M059J (cell line): ENCODE measurements at regions not wholly inside any gene's neighbourhood (a gene's known extent, or its start where the extent isn't known, plus 50 kb on each side); places are given as distances from the start of the nearest gene placed in this dataset.

Source experiments
- DNase-seq: peaks from one replicate; pipeline ENCODE4 v3.0.0-alpha.2; 2012; ENCODE audit warnings: low read depth

DNA sequence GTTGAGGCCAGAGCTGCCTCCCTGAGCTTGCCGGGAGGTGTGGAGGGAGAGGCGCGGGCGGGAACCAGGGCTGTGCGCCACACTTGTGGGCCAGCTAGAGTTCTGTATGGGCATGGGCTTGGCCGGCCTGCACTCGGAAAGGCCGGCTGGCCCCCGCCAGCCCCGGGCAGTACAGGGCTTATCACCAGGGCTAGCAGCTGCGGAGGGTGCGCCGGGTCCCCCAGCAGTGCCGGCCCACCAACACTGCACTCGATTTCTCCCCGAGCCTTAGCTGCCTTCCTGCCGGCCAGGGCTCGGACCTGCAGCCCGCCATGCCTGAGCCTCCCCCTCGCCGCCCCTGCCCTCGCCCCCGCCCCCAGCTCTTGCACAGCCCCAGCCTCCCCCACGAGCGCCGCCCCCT, 472.7 kb downstream of the TFAP2A start:
- no peak for DNase-seq

GRCh38 chr6:9938801-9939200, 476.1 kb downstream of the TFAP2A start:
- DNase-seq = peak; percentile 26

GRCh38 chr6:9937031-9937763, 477.7 kb downstream of the TFAP2A start:
- peak; percentile 9 for DNase-seq

GRCh38 chr6:9936551-9936950, 478.3 kb downstream of the TFAP2A start:
- no peak for DNase-seq

DNA sequence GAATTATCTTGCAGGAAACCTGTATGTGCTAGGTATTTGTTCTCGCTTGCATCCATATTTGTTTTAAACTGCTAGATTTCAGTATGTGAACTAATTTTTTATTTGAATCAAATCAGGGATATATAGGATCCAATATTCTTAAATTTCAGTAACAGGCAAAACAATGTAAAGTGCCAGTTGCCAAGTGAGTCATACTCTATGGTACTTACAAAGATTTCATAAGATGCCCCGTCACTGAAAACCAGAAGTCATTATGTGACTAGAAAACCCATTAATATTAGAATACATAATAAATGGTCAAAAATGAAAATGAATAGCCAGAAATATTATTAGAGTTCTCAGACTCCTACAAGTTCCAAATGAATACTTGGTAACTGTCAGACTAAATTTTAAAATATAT, 481.2 kb downstream of the TFAP2A start:
- DNase-seq = peak; percentile 53

DNA sequence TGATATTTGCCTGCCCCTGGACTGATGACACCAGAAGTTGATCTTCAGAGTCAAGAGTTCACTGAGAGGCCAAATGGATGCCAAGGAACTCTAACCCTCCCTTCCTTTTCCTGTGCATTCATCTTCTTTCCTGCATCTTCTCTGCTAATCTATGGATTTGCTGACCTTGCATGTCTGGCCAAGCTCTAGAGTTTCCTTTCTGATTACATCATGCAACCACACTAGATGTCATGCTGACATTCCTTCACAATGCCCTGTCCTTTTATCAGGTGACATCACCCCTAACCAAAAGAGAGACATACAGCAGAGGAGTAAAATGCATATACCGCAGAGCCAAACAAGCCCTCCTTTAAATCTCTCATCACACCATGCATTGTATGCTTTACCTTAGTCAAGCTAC, 487.6 kb downstream of the TFAP2A start:
- peak; percentile 55 for DNase-seq

GRCh38 chr6:9924971-9925370, 489.9 kb downstream of the TFAP2A start:
- no peak for DNase-seq

GRCh38 chr6:9921366-9921765, 493.5 kb downstream of the TFAP2A start:
- peak; percentile 70 for DNase-seq

GRCh38 chr6:9914951-9915350, 499.9 kb downstream of the TFAP2A start:
- DNase-seq = no peak

GRCh38 chr6:9901376-9901775, 513.5 kb downstream of the TFAP2A start:
- DNase-seq = no peak

- DNase-seq = peak; percentile 17
These were observed 518.1 kb downstream of the TFAP2A start for GRCh38 chr6:9896806-9897205.

DNA sequence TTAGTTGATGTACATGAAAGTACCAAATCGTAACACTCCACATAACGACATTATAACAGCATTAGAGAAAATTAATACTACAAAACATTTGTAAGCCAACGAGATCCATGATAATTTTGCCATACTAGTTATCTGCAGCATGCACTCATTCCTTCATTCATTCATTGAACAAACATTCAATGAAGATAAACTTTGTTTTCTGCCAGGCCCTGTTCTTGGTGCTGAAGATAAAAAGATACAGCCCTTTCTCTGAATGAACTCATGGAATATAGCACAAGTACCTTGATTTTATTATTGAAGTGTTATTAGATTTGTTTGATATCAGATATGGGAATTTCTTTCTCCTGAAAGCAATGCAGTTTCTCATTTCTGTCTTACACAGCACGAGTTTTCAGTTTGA, 524.0 kb downstream of the TFAP2A start:
- no peak for DNase-seq

DNA sequence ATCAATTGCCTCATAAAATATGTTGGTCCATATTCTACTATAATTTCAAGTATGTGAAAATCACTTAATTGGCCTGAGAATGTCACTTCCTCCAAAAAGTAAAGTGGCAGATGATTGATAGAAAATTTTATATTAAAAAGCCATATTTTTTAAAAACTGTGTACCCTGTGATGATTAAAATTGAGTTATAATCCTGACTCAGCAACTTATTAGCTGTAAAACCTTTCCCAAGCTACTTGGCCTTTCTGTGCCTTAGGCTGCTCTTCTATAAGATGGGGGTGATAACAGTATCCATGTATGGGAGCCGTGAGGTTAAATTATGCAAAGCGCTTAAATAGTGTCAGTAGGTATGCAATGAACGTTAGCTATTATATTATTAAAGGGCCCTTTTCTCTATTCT, 524.4 kb downstream of the TFAP2A start:
- no peak for DNase-seq

GRCh38 chr6:9878535-9878934, 536.3 kb downstream of the TFAP2A start:
- DNase-seq = no peak

DNA sequence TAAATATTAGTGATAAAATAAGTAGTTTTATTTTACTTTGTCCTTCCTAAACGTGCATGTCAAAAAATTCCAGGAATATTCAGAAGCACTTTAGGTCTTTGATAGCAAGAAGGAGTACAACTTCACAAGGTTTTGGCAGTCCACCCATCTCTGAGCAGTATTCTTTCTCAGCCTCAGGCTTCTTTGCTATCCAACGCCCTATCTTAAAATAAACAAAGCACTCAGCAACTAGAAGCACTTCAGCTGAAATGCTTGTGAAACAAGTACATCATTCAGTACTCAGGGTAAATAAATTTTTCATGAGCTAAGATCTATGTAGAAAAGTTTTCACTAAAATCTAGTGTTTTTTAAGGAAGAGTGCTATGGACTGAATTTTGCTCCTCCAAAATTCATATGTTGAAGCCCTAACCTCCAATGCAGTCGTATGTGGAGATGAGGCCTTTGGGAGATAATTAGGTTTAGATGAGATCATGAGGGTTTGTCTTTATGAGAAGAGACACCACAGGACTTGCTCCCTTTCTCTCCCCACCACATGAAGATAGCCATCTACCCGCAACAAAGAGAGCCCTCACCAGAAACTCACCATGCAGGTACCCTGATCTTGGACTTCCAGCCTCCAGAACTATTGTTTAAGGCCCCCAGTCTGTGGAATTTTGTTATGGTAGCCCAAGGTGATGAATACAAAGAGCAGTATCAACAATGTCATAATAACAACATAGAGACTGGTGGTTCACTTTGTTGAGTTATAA, 539.1 kb downstream of the TFAP2A start:
- peak; percentile 61 for DNase-seq

DNA sequence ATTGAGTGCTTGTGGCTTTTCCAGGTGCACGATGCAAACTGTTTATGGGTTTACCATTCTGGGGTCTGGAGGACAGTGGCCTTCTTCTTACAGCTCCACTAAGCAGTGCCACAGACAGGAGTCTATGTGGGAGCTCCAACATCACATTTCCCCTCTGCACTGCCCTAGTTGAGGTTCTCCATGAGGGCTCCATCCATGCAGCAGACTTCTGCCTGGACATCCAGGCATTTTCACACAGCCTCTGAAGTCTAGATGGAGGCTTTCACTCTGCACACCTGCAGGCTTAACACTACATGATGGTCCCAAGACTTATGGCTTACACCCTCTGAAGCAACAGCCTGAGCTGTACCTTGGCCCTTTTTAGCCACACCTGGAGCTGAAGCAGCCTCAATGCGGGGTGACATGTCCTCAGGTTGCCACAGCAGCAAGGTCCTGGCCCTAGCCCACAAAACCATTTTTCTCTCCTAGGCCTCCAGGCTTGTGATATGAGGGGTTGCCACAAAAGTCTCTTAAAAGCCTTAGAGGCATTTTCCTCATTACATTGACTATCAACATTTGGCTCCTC, 552.2 kb downstream of the TFAP2A start:
- no peak for DNase-seq

DNA sequence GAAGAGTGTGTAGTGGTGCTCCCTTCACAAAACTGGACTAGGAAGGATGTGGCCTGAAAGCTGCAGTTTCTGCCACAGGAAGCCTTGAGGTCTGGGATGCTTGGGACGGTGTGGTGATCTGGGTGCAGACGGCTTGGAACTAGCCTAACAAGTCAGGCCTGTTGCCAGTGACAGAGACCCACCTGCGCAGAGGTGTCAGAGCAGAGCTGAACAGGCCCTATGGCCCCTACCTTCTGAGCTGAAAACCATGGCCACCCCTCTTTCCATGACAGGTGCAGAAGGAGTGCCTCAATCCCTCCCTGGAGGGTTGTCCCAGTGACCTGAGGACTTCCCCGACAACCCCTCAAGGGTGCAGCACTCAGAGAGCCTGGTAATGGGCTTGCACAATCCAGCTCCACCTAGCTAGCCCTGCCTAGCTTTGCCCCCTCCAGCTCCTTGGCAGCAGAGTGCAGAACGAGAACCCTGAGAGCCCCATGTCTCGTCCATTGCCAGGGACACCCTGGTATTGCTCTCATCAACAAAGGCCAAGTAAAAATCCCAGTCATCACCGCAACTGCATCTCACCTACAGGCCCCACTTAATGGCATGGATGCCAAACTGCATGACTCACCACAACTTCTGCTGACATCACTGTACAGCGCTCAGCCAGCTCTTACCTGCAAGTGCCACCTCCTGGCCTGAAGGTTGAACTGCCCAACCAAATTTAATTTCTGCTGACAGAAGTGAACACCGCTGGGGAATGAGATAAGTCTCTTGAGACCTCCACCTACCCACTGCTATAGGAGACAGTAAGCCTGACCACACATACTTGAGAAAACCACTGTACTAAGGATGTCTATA, 563.1 kb downstream of the TFAP2A start:
- peak; percentile 77 for DNase-seq

DNA sequence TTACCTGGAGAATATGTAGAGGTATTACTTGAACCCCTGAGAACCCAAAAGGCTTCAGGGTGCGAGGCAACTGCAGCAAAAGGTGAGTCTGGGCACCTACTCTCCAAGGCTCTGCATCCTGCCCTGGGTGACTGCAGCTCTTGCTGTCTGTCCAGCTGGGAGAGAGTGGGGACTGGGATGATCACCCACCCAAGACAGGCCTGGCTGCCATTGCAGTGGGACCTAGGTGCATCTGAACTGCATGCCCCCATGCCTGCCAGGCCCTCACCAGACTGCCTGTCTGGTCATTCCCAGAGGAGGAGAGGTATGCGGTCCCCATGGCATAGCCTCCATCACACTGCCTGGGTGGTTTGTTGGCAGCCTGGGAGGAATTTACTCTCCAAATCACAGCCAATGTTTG, 563.9 kb downstream of the TFAP2A start:
- no peak for DNase-seq

DNA sequence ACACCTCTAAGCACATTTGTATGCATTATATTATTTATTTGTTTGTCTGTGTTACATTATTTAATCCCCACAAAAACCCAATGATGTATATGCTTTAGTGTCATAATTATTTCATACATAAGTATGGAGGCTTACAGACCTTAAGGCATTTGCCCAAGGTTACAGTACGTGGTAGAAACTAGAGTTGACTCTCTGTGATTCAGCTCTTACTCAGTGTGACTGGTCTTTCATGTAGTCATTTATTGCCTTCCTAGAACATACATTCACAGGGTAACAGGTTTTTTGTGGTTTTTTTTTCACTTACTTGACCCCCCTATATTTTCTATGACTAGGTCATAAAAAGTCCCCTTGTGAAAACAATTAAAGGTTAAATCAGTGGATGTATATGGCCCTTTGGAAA, 566.8 kb downstream of the TFAP2A start:
- DNase-seq = peak; percentile 53

DNA sequence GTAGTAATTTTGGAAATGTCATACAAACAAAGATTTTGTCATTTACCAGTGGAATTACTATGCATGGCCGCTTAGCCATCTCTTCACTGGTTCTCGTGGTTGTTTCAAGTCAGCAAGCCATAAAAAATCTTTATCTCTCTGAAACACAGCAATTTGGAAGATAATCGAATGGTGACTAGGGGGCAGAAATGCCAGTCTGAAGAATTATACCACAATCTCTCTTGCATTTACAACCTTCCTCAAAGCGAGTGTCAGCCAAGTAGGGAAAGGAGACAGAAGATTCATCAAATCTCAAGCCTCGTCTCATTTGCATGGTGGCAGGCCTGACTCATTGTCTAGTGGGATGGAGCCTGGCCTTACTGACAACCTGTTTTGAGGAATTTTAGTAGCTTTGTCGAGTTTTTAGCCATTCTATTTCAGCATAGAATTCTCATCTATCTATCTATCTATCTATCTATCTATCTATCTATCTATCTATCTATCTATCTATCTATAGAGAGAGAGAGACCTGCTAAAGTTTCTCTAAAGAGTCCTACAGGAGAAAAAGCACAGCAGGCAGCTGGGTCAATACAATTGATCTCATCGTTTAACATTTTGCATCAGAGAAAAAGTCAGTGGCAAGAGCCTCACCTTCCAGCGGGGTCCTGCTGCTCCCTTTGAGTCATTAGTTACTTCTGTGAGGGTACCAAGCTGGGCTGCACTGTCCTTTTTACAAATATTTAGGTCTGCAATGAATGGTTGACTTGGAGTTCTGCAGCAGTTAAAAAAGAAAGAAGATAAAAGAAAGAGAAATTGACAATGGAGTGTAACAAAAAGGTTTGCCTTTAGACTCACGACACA, 572.8 kb downstream of the TFAP2A start:
- DNase-seq = no peak

DNA sequence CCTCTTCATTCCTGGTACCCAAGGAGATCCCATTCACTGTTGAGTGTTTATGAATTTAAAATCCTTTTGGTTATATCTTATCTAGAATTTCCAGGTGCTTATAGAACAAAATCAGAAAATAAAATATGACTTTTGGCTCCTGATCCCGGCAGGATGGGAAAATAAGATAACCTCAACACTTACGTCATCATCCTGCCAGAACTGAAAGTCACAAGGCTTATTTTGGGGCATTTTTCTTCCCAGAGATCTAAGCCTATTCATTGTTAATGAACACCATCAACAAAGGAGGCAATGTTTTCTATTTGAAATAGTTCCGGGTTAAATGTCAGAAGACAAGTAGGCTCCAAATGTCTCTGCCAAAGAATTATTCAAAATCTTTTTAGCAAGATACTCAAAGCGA, 580.6 kb downstream of the TFAP2A start:
- no peak for DNase-seq
